GM23338 (cell line): ENCODE measurements at regions not wholly inside any gene's neighbourhood (a gene's known extent, or its start where the extent isn't known, plus 50 kb on each side); places are given as distances from the start of the nearest gene placed in this dataset.

Experiments used
- ATAC-seq: fragments of 200-7000 bp; cut with Tn5 transposase; 3 replicates; pipeline ENCODE4 v1.9.1; 2020
- DNase-seq: peaks from one replicate; pipeline ENCODE4 v3.0.0-alpha.2; 2015; ENCODE audit warnings: low spot score
- H2AFZ ChIP-seq: fragments of 200-600 bp; sonication (generic); 2 replicates; pipeline ENCODE4 v1.8.0; 2016; ENCODE audit warnings: antibody characterized with exemption, mild to moderate bottlenecking, moderate library complexity
- H3F3A ChIP-seq: fragments of 200-600 bp; sonication (generic); replicated peaks from 2 replicates; pipeline ENCODE4 v1.8.0; 2017; ENCODE audit warnings: antibody characterized with exemption, mixed run types, low read depth
- H3K27ac ChIP-seq: fragments of 200-600 bp; sonication (generic); 2 replicates; pipeline ENCODE4 v1.6.1; 2016; ENCODE audit warnings: low read depth
- H3K27me3 ChIP-seq: fragments of 200-600 bp; sonication (generic); 2 replicates; pipeline ENCODE4 v1.8.0; 2016; ENCODE audit warnings: mild to moderate bottlenecking, mixed run types, moderate library complexity; ENCODE audit not compliant: insufficient read depth
- H3K36me3 ChIP-seq: fragments of 200-600 bp; sonication (generic); 2 replicates; pipeline ENCODE4 v1.8.0; 2016; ENCODE audit warnings: mild to moderate bottlenecking; ENCODE audit not compliant: insufficient read depth
- H3K4me1 ChIP-seq: fragments of 200-600 bp; sonication (generic); 2 replicates; pipeline ENCODE4 v1.8.0; 2016; ENCODE audit warnings: mild to moderate bottlenecking, moderate library complexity; ENCODE audit not compliant: insufficient read depth
- H3K4me2 ChIP-seq: fragments of 200-600 bp; sonication (generic); 2 replicates; pipeline ENCODE4 v1.7.1; 2017; ENCODE audit warnings: mixed run types
- H3K4me3 ChIP-seq: fragments of 200-600 bp; sonication (generic); 2 replicates; pipeline ENCODE4 v1.6.1; 2016; ENCODE audit warnings: mixed run types
- H3K79me2 ChIP-seq: fragments of 200-600 bp; sonication (generic); replicated peaks from 2 replicates; pipeline ENCODE4 v1.8.0; 2017; ENCODE audit warnings: mild to moderate bottlenecking; ENCODE audit not compliant: insufficient read depth
- H3K9me2 ChIP-seq: fragments of 200-600 bp; sonication (generic); 2 replicates; pipeline ENCODE4 v1.8.0; 2017; ENCODE audit not compliant: insufficient read depth
- H4K20me1 ChIP-seq: fragments of 200-600 bp; sonication (generic); replicated peaks from 2 replicates; pipeline ENCODE4 v1.8.0; 2017; ENCODE audit warnings: mild to moderate bottlenecking; ENCODE audit not compliant: insufficient read depth
- H3K27ac Mint-ChIP-seq: 2 replicates; pipeline ENCODE4 v1.8.0; 2020; ENCODE audit warnings: inconsistent platforms, mild to moderate bottlenecking, moderate library complexity, mixed read lengths
- H3K27me3 Mint-ChIP-seq: 3 replicates; pipeline ENCODE4 v1.8.0; 2022; ENCODE audit warnings: low read depth, mild to moderate bottlenecking, moderate library complexity, mixed read lengths, inconsistent platforms; ENCODE audit not compliant: insufficient read depth, poor library complexity
- H3K36me3 Mint-ChIP-seq: 3 replicates; pipeline ENCODE4 v1.8.0; 2021; ENCODE audit warnings: low read depth, mild to moderate bottlenecking, inconsistent platforms, moderate library complexity, mixed read lengths
- H3K4me1 Mint-ChIP-seq: 3 replicates; pipeline ENCODE4 v1.8.0; 2020; ENCODE audit warnings: mild to moderate bottlenecking, inconsistent platforms, mixed read lengths
- H3K4me3 Mint-ChIP-seq: 3 replicates; pipeline ENCODE4 v1.8.0; 2021; ENCODE audit warnings: moderate library complexity, mild to moderate bottlenecking, inconsistent platforms, mixed read lengths
- H3K9me3 Mint-ChIP-seq: 3 replicates; pipeline ENCODE4 v1.8.0; 2020; ENCODE audit warnings: moderate library complexity, mild to moderate bottlenecking, inconsistent platforms, mixed read lengths
- CREB1 ChIP-seq: fragments of 250-450 bp; sonication (Bioruptor Pico); IDR thresholded peaks from 2 replicates; pipeline ENCODE4 v1.5.0; 2020; ENCODE audit warnings: low read depth, mild to moderate bottlenecking, moderate library complexity
- CTCF ChIP-seq, 2 experiments: fragments of 200-600 bp in 1 of 2; sonication (generic) in 1 of 2; conservative IDR thresholded peaks; 2 replicates each; pipeline versions ENCODE4 v1.5.1 to v1.6.1; 2016 to 2017; ENCODE audit warnings: antibody characterized with exemption in 2 of 2, low read depth in 2 of 2, mild to moderate bottlenecking in 2 of 2, moderate library complexity in 1 of 2
- ETS1 ChIP-seq: IDR thresholded peaks from 2 replicates; pipeline ENCODE4 v1.6.1; 2016; ENCODE audit warnings: antibody characterized with exemption
- EZH2 ChIP-seq: fragments of 200-600 bp; sonication (generic); IDR thresholded peaks from one replicate; pipeline ENCODE4 v1.8.0; 2017; ENCODE audit warnings: antibody characterized with exemption, mild to moderate bottlenecking, low read depth; ENCODE audit not compliant: unreplicated experiment
- EZH2phosphoT487 ChIP-seq: fragments of 200-600 bp; sonication (generic); IDR thresholded peaks from one replicate; pipeline ENCODE4 v1.8.1; 2018; ENCODE audit warnings: antibody characterized with exemption; ENCODE audit not compliant: unreplicated experiment
- JUNB ChIP-seq: IDR thresholded peaks from one replicate; pipeline ENCODE4 v1.6.1; 2016; ENCODE audit warnings: antibody characterized with exemption; ENCODE audit not compliant: unreplicated experiment
- NANOG ChIP-seq: IDR thresholded peaks from 2 replicates; pipeline ENCODE4 v1.6.1; 2016; ENCODE audit warnings: antibody characterized with exemption, borderline replicate concordance
- POLR2AphosphoS5 ChIP-seq: IDR thresholded peaks from 2 replicates; pipeline ENCODE4 v1.6.1; 2016; ENCODE audit warnings: antibody characterized with exemption, low read depth
- REST ChIP-seq: IDR thresholded peaks from one replicate; pipeline ENCODE4 v1.6.1; 2018; ENCODE audit warnings: antibody characterized with exemption; ENCODE audit not compliant: unreplicated experiment
- STAT1 ChIP-seq: IDR thresholded peaks from one replicate; pipeline ENCODE4 v1.6.1; 2016; ENCODE audit warnings: antibody characterized with exemption; ENCODE audit not compliant: unreplicated experiment
- ZNF331 ChIP-seq: fragments of 250-450 bp; sonication (Bioruptor Pico); IDR thresholded peaks from 2 replicates; pipeline ENCODE4 v1.5.0; 2020; ENCODE audit warnings: low read depth, mild to moderate bottlenecking, moderate library complexity

GRCh38 chr6:102411796-102412195 is 1018.3 kb downstream of the GRIK2 start:
- Histone ChIP-seq H3K36me3 (no peaks in the 10 kb centered on the region), H3K4me1 (no peaks in the 10 kb centered on the region), H3F3A (no peaks in the 10 kb centered on the region), H3K4me2 (no peak overlapping the region), H3K9me2 (no peaks in the 10 kb centered on the region), H3K4me3 (no peak overlapping the region), H3K27ac (no peak overlapping the region), H2AFZ (no peak overlapping the region), H3K79me2 (no peaks in the 10 kb centered on the region), H4K20me1 (no peaks in the 10 kb centered on the region), H3K27me3 (no peaks in the 10 kb centered on the region)
- H3K36me3 Mint-ChIP-seq: peaks cover under 1% of the 10 kb centered on the region; the same call in 1 of the 3 replicates
- ATAC-seq (no peak), DNase-seq (no peak)
- peaks cover under 1% of the 10 kb centered on the region; the same call in 1 of the 3 replicates for H3K9me3 Mint-ChIP-seq
- H3K4me3 Mint-ChIP-seq: no peak overlapping the region
- H3K4me1 Mint-ChIP-seq: no peaks in the 10 kb centered on the region
- H3K27ac Mint-ChIP-seq: no peak overlapping the region
- TF ChIP-seq ZNF331 (CRISPR knock-in tag) (no peak), REST (no peak), ETS1 (no peak), EZH2 (no peak), CTCF (conservative IDR thresholded peaks at IDR 0.05; ENCODE audit: low read depth in 2 of 2) (no peak), POLR2AphosphoS5 (no peak), EZH2phosphoT487 (no peak), JUNB (no peak), CREB1 (CRISPR knock-in tag) (no peak), NANOG (no peak), STAT1 (no peak)
- H3K27me3 Mint-ChIP-seq: no peaks in the 10 kb centered on the region
